Ascending aorta (tissue), 2 donors: ENCODE measurements at regions not wholly inside any gene's neighbourhood (a gene's known extent, or its start where the extent isn't known, plus 50 kb on each side); places are given as distances from the start of the nearest gene placed in this dataset.

Experiments used
- DNase-seq, 2 donors: peaks; one replicate each; pipeline ENCODE4 v3.0.0-alpha.2; 2019; ENCODE audit warnings: low spot score in 2 of 2
- H3K27ac ChIP-seq, 2 donors: fragments of 200-600 bp; sonication (generic); one replicate each; pipeline ENCODE4 v1.5.1; 2016 to 2017; ENCODE audit warnings: mild to moderate bottlenecking in 1 of 2
- H3K27me3 ChIP-seq: fragments of 200-600 bp; sonication (generic); one replicate; pipeline ENCODE4 v1.5.1; 2017
- H3K36me3 ChIP-seq, 2 donors: fragments of 200-600 bp; sonication (generic); one replicate each; pipeline ENCODE4 v1.5.1; 2016
- H3K4me1 ChIP-seq, 2 donors: fragments of 200-600 bp; sonication (generic); one replicate each; pipeline ENCODE4 v1.5.1; 2016 to 2017; ENCODE audit warnings: mild to moderate bottlenecking in 1 of 2
- H3K4me3 ChIP-seq, 2 donors: fragments of 200-600 bp; sonication (generic); one replicate each; pipeline ENCODE4 v1.5.1; 2016 to 2017; ENCODE audit warnings: mild to moderate bottlenecking in 1 of 2
- H3K9me3 ChIP-seq, 2 donors: fragments of 200-600 bp; sonication (generic); one replicate each; pipeline ENCODE4 v1.5.1; 2016
- CTCF ChIP-seq, 3 experiments: fragments of 200-600 bp in 2 of 3; fragments of 450-650 bp in 1 of 3; sonication (generic) in 2 of 3; IDR thresholded peaks; one replicate each; pipeline ENCODE4 v1.5.1; 2016 to 2019; ENCODE audit warnings: antibody characterized with exemption in 3 of 3, mild to moderate bottlenecking in 1 of 3, moderate library complexity in 1 of 3
- intact Hi-C: fragments of 100-400 bp; cut with DNase I; formaldehyde crosslinking; loops from one replicate; pipeline ENCODE4 v1.15.1; 2023

GRCh38 chr12:20232931-20233675 lies 135.2 kb upstream of the PDE3A start:
- Histone ChIP-seq H3K4me1 (no peaks in the 10 kb centered on the region), H3K4me3 (no peak overlapping the region), H3K27me3 (no peaks in the 10 kb centered on the region), H3K36me3 (no peaks in the 10 kb centered on the region), H3K9me3 (no peaks in the 10 kb centered on the region), H3K27ac (no peak overlapping the region)
- DNase-seq = no peak
- TF ChIP-seq CTCF (IDR thresholded peaks at IDR 0.05) = no peak
- intact Hi-C loops = no loop called here

- no peaks in the 10 kb centered on the region for H3K9me3 ChIP-seq
- TF ChIP-seq CTCF (IDR thresholded peaks at IDR 0.05) = no peak
- intact Hi-C loops = no loop called here
- no peaks in the 10 kb centered on the region for H3K36me3 ChIP-seq
- no peaks in the 10 kb centered on the region for H3K4me1 ChIP-seq
- no peak overlapping the region for H3K27ac ChIP-seq
- no peak for DNase-seq
- H3K27me3 ChIP-seq = no peaks in the 10 kb centered on the region
- H3K4me3 ChIP-seq = no peak overlapping the region
These were observed 133.9 kb upstream of the PDE3A start for GRCh38 chr12:20234474-20234873.

- Histone ChIP-seq H3K36me3 (no peaks in the 10 kb centered on the region), H3K4me3 (no peak overlapping the region), H3K27me3 (no peaks in the 10 kb centered on the region), H3K27ac (no peak overlapping the region), H3K9me3 (no peaks in the 10 kb centered on the region), H3K4me1 (no peaks in the 10 kb centered on the region)
- TF ChIP-seq CTCF (IDR thresholded peaks at IDR 0.05) = no peak
- DNase-seq = no peak
- intact Hi-C loops = no loop called here
These were observed 131.2 kb upstream of the PDE3A start for GRCh38 chr12:20237091-20237490.

GRCh38 chr12:20245491-20245890 lies 122.8 kb upstream of the PDE3A start:
- no peaks in the 10 kb centered on the region for H3K36me3 ChIP-seq
- no peaks in the 10 kb centered on the region for H3K4me1 ChIP-seq
- H3K27ac ChIP-seq = no peak overlapping the region
- peaks cover 4 to 8% of the 10 kb centered on the region in 2 donors for H3K9me3 ChIP-seq
- DNase-seq = no peak
- intact Hi-C loops = no loop called here
- H3K4me3 ChIP-seq = no peak overlapping the region
- H3K27me3 ChIP-seq = no peaks in the 10 kb centered on the region
- no peak for TF ChIP-seq CTCF (IDR thresholded peaks at IDR 0.05)

GRCh38 chr12:20248646-20249045 lies 119.7 kb upstream of the PDE3A start:
- DNase-seq = no peak

More at GRCh38 chr12:20248646-20249045, 119.7 kb upstream of the PDE3A start:
- H3K4me3 ChIP-seq = no peak overlapping the region
- TF ChIP-seq CTCF (IDR thresholded peaks at IDR 0.05) = no peak
- H3K9me3 ChIP-seq = peaks cover 4 to 8% of the 10 kb centered on the region in 2 donors
- no peaks in the 10 kb centered on the region for H3K4me1 ChIP-seq
- no peaks in the 10 kb centered on the region for H3K27me3 ChIP-seq
- no peak overlapping the region for H3K27ac ChIP-seq
- intact Hi-C loops = no loop called here
- no peaks in the 10 kb centered on the region for H3K36me3 ChIP-seq
